Adrenal gland (tissue), 9 donors: ENCODE measurements at regions not wholly inside any gene's neighbourhood (a gene's known extent, or its start where the extent isn't known, plus 50 kb on each side); places are given as distances from the start of the nearest gene placed in this dataset.

Experiments
- DNase-seq, 7 donors: peaks; one replicate each; pipeline ENCODE4 v3.0.0-alpha.2; 2019 to 2020
- H3K27ac ChIP-seq, 5 donors: fragments of 200-600 bp; sonication (generic) in 4 of 5; 1 replicate in 3 of 5; 2 replicates in 2 of 5; pipeline versions ENCODE4 v1.5.1 to v1.8.0; 2016 to 2020; ENCODE audit warnings: mild to moderate bottlenecking in 1 of 5
- H3K27me3 ChIP-seq: fragments of 200-600 bp; 2 replicates; pipeline ENCODE4 v1.8.0; 2021
- H3K36me3 ChIP-seq, 2 donors: fragments of 200-600 bp; replicated peaks in 1 of 2; 1 replicate in 1 of 2; 2 replicates in 1 of 2; pipeline versions ENCODE4 v1.5.1 to v1.8.0; 2018 to 2022
- H3K4me1 ChIP-seq, 2 donors: fragments of 200-600 bp; replicated peaks in 1 of 2; 1 replicate in 1 of 2; 2 replicates in 1 of 2; pipeline versions ENCODE4 v1.5.1 to v1.8.0; 2018 to 2021
- H3K4me3 ChIP-seq, 4 donors: fragments of 200-600 bp; sonication (generic) in 3 of 4; one replicate each; pipeline ENCODE4 v1.5.1; 2016 to 2018
- H3K9me3 ChIP-seq, 3 donors: fragments of 200-600 bp; sonication (generic) in 1 of 3; replicated peaks in 1 of 3; 1 replicate in 2 of 3; 2 replicates in 1 of 3; pipeline versions ENCODE4 v1.5.1 to v1.8.0; 2016 to 2021
- POLR2A ChIP-seq, 2 donors: fragments of 450-650 bp; IDR thresholded peaks; one replicate each; pipeline ENCODE4 v1.6.1; 2017; ENCODE audit warnings: antibody characterized with exemption in 2 of 2, mild to moderate bottlenecking in 2 of 2, moderate library complexity in 1 of 2
- WGBS, 4 donors: extraction: QIAGEN DNeasy Blood & Tissue Kit in 2 of 4; methylation state at CpG; one replicate each; pipeline versions ENCODE4 v1.1.5 to v1.1.7; 2013 to 2017; 5-methylcytosine and 5-hydroxymethylcytosine counted together
- intact Hi-C, 2 donors: fragments of 100-400 bp; cut with DNase I; formaldehyde crosslinking; loops; one replicate each; pipeline versions ENCODE4 v1.14.1 to v1.15.0; 2022 to 2023
- TF ChIP-seq, protein P1 (sequence below), 6 experiments: fragments of 450-650 bp in 4 of 6; fragments of 200-600 bp in 2 of 6; sonication (generic) in 1 of 6; IDR thresholded peaks; 1 replicate in 5 of 6; 2 replicates in 1 of 6; pipeline versions ENCODE4 v1.5.1 to v1.8.0; 2016 to 2021; ENCODE audit warnings: antibody characterized with exemption in 6 of 6, mild to moderate bottlenecking in 2 of 6, moderate library complexity in 1 of 6
- donor health status: healthy with polysubstance abuse.
- donor health status: Bipolar disorder and iron deficiency.
- donor health status: DM: yes; HTN: yes; CAD: no.
- donor health status: DM: no; HTN: no; CAD: no.
- donor health status: DM: no; HTN: no; CAD: no.

DNA sequence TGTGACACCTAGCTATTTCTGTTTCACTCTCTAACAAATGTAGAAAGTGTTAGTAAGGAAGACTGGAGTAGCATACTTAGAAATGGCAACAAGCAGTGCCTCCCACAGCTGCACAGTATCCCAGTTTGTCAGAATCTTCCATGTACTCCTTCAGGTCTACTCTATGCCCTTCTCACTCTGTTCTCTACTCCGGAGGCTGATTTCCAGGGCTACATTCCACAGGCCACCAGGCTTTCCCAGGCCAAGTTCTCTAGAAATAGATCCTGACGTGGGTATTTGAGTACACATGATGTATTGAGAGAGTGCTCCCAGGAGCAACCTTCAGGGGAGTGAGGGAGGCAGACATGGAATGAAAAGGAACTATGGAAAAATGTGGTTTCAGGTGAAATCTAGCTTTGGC is 177.3 kb upstream of the GK2 start:
- no peaks in the 10 kb centered on the region for H3K9me3 ChIP-seq
- no peak overlapping the region for H3K4me3 ChIP-seq
- intact Hi-C loops, result no loop called here
- H3K27me3 ChIP-seq, result no peaks in the 10 kb centered on the region
- H3K36me3 ChIP-seq, result no peaks in the 10 kb centered on the region
- 59 to 83% (median 68%) methylated on average over 2 of the region's 2 CpGs for WGBS, 4 donors
- TF ChIP-seq, protein P1, sequence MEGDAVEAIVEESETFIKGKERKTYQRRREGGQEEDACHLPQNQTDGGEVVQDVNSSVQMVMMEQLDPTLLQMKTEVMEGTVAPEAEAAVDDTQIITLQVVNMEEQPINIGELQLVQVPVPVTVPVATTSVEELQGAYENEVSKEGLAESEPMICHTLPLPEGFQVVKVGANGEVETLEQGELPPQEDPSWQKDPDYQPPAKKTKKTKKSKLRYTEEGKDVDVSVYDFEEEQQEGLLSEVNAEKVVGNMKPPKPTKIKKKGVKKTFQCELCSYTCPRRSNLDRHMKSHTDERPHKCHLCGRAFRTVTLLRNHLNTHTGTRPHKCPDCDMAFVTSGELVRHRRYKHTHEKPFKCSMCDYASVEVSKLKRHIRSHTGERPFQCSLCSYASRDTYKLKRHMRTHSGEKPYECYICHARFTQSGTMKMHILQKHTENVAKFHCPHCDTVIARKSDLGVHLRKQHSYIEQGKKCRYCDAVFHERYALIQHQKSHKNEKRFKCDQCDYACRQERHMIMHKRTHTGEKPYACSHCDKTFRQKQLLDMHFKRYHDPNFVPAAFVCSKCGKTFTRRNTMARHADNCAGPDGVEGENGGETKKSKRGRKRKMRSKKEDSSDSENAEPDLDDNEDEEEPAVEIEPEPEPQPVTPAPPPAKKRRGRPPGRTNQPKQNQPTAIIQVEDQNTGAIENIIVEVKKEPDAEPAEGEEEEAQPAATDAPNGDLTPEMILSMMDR (IDR thresholded peaks at IDR 0.05), result no peak
- TF ChIP-seq POLR2A (IDR thresholded peaks at IDR 0.05), result no peak
- DNase-seq, result no peak
- H3K27ac ChIP-seq, result no peak overlapping the region
- no peaks in the 10 kb centered on the region for H3K4me1 ChIP-seq

- no peak overlapping the region for H3K4me3 ChIP-seq
- DNase-seq, result no peak
- no peaks in the 10 kb centered on the region for H3K9me3 ChIP-seq
- 37 to 70% (median 61%) methylated on average over 3 of the region's 3 CpGs for whole genome bisulfite sequencing, 4 donors
- H3K36me3 ChIP-seq, result no peaks in the 10 kb centered on the region
- no peak overlapping the region for H3K27ac ChIP-seq
- no peak for TF ChIP-seq POLR2A (IDR thresholded peaks at IDR 0.05)
- TF ChIP-seq, protein P1 (IDR thresholded peaks at IDR 0.05), result no peak
- no peaks in the 10 kb centered on the region for H3K4me1 ChIP-seq
- intact Hi-C loops, result no loop called here
- no peaks in the 10 kb centered on the region for H3K27me3 ChIP-seq
These were observed 176.9 kb upstream of the GK2 start for GRCh38 chr4:79584902-79585301.

GRCh38 chr4:79584352-79584751 is 176.3 kb upstream of the GK2 start:
- intact Hi-C loops, result no loop called here
- no peaks in the 10 kb centered on the region for H3K9me3 ChIP-seq

DNA sequence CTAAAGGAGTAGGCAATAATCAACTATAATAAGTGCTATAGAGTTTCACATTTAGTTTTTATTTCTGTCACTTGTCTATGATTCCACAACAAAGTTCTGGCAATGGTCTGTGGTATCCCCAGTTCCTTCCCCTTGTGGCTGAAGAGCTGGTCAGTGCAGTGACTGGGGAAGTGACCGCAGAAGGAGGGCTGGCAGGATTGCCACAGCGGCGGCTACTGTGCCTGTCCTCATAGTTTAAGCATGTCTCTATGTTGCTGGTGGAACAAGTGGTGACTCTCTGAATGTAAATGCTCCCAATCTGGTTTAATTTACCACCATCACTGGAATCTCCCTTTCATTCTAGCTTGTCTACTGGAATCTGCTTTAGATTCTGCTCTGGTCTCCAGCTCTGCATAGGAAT is 170.6 kb upstream of the GK2 start:
- no peaks in the 10 kb centered on the region for H3K9me3 ChIP-seq
- no peak for TF ChIP-seq POLR2A (IDR thresholded peaks at IDR 0.05)
- TF ChIP-seq, protein P1 (IDR thresholded peaks at IDR 0.05), result no peak
- no peak overlapping the region for H3K27ac ChIP-seq
- H3K4me1 ChIP-seq, result no peaks in the 10 kb centered on the region
- H3K27me3 ChIP-seq, result no peaks in the 10 kb centered on the region
- no peak overlapping the region for H3K4me3 ChIP-seq
- WGBS, 4 donors, result 72 to 89% (median 80%) methylated on average over 3 of the region's 3 CpGs
- H3K36me3 ChIP-seq, result no peaks in the 10 kb centered on the region
- intact Hi-C loops, result no loop called here
- no peak for DNase-seq

More at GRCh38 chr4:79584352-79584751, 176.3 kb upstream of the GK2 start:
- Histone ChIP-seq H3K4me1 (no peaks in the 10 kb centered on the region), H3K4me3 (no peak overlapping the region), H3K36me3 (no peaks in the 10 kb centered on the region), H3K27me3 (no peaks in the 10 kb centered on the region), H3K27ac (no peak overlapping the region)
- TF ChIP-seq, protein P1 (IDR thresholded peaks at IDR 0.05), result no peak
- no peak for TF ChIP-seq POLR2A (IDR thresholded peaks at IDR 0.05)
- DNase-seq, result no peak
- WGBS, 4 donors, result 58 to 75% (median 67%) methylated on average over 1 of the region's 1 CpG
